Stimulated activated CD8-positive, alpha-beta memory T cell treated with anti-CD3 and anti-CD28 coated beads, Interleukin-15, amount 100 ng/mL, for 48 hours (primary cell): ENCODE measurements at regions not wholly inside any gene's neighbourhood (a gene's known extent, or its start where the extent isn't known, plus 50 kb on each side); places are given as distances from the start of the nearest gene placed in this dataset.

Experiments used
- DNase-seq, 2 donors: peaks; one replicate each; pipeline ENCODE4 v3.0.0-alpha.2; 2020; ENCODE audit warnings: low read depth in 2 of 2

GRCh38 chr22:48554893-48555572, 1272.6 kb downstream of the BRD1 start:
- DNase-seq, result no peak

GRCh38 chr22:48553694-48554308, 1273.9 kb downstream of the BRD1 start:
- no peak for DNase-seq

DNA sequence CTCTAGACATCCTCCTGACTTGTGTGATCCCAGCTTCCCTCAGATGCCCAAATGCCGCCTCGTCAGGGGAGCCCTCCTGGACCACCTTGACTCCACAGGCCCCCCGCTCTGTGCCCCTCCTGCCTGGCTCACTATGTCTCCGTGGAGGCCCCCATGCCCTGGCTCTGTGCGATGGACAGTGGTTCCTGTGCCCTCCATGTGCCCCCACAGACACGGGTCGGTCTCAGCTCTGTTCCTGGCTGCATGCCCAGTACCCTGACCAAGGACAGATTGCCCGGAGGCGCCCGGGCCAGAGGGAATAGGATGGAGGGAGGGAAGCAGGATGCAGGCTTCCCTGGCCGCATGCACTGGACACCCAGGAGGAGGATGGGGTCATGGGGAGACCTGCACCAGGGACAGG, 1274.6 kb downstream of the BRD1 start:
- no peak for DNase-seq

DNA sequence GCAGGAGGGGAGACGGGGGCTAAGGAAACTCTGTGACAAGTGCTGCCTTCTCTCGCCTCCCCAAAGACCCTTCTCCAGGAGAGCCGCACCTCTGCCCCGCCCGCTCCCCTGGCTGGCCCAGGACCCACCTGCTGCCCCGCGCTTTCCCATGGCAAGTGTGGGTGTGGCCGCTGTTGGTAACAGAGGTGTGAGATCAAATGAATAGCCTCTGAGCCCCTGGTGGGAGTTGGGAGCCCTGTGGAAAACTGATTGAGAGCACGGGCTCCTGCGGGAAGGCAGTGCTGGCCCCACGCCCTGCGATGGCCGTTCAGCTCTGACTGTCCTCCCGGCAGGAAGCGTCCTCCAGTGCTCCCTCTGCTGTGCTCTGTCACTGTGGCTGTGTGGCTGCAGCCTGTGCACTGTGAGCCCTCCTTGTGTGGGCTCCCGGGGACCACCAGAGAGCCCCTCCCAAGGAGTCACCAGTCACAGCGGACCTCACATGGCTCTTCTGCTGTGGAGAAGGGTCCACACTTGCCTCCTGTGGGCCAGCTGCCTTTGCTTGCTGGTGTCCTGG, 1275.9 kb downstream of the BRD1 start:
- DNase-seq, result no peak

DNA sequence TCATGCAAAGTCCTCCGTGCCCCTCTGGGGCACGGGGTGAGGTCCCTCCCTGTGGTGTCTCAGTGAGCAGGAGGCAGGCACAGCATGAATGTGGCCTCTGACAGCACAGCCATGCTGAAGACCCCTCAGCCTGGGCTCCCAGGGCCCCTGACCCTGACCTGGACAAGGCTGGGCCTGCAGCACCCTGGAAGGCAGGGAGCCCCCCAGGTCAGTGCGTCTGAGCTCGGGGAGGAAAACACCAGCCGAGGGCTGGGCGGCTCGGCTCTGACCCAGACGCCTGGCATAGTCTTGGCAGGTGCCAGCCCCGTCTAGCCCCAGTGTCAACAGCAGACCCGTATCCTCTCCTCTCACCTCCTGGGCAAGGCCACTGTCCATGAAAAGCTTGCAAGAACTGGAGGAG, 1276.6 kb downstream of the BRD1 start:
- no peak for DNase-seq

DNA sequence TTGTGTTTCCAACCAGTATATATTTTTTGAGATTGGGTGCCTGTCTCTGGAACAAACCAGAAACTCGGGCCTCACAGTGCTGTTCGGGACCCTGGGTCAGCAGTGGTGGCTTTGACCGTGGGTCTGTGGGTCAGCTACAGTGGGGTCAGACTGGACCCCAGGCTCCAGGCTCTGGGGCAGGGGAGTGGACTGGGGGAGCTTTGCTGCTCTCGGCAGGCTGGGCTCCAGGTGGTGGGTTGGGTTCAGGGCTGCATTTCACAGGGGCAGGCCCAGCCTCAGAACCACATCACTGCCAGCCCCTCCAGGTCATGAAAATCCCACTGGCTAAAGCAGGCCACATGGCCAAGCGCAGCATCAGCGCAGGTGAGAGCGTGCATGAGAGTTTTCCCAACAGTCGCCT, 1279.3 kb downstream of the BRD1 start:
- DNase-seq, result no peak

DNA sequence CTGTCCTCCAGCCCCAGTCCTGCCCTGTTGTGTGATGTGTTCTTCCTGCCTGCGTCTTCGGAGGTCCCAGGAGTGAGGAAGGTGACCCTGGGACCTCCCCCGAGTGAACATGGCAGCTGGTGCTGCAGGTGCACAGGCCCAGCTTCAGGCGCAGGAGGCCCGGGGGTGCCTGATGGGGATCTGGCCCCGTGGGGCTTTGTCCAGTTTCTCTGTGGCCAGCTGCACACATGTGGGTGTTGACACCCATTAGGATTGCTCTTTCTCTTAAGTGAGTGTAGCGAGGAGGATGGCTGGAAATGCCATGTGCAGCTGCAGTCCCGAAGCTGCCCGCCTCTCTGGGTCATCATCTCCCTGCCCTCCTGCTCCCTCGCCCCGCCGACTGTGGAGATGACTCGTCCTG, 1279.7 kb downstream of the BRD1 start:
- no peak for DNase-seq

- DNase-seq, result no peak
Measured at GRCh38 chr22:48546653-48547424, 1280.8 kb downstream of the BRD1 start.

- no peak for DNase-seq
Measured at GRCh38 chr22:48545987-48546386, 1281.7 kb downstream of the BRD1 start.

DNA sequence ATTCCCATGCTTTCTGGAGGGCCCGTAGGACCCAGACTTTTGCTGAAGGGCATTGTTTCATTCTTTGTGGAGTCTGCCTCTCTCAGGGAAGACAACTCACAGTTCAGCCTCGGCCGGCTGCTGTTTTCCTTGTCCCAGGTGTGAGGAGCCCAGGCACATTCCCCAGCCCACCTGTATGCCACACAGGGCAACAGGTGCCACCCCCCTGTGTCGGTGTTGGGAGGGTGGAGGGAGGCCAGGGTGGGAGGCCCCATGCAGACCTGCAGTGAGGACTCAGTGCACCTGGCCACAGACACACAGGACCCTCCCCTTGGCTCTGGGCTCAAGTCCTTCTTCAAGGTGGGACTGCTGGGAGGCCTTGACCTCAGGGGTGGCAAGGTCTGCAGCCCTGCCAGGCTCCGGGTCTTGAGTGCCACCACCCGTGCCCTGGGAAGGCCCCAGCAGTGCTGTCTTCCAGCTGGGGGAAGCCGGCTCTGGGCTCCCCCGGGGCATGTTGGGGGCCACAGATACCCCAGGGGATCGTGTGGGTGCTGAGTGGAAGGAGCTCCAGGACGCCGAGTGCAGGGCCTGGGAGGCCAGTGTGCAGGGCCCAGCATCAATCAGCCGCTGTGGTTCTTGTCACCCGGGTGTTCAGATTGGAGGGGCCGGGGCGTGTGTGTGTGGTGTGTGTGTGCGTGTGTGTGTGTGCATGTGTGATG, 1286.1 kb downstream of the BRD1 start:
- DNase-seq, result no peak

GRCh38 chr22:48539261-48539660, 1288.4 kb downstream of the BRD1 start:
- no peak for DNase-seq

GRCh38 chr22:48538291-48538820, 1289.3 kb downstream of the BRD1 start:
- no peak for DNase-seq

GRCh38 chr22:48537343-48537680, 1290.4 kb downstream of the BRD1 start:
- no peak for DNase-seq

DNA sequence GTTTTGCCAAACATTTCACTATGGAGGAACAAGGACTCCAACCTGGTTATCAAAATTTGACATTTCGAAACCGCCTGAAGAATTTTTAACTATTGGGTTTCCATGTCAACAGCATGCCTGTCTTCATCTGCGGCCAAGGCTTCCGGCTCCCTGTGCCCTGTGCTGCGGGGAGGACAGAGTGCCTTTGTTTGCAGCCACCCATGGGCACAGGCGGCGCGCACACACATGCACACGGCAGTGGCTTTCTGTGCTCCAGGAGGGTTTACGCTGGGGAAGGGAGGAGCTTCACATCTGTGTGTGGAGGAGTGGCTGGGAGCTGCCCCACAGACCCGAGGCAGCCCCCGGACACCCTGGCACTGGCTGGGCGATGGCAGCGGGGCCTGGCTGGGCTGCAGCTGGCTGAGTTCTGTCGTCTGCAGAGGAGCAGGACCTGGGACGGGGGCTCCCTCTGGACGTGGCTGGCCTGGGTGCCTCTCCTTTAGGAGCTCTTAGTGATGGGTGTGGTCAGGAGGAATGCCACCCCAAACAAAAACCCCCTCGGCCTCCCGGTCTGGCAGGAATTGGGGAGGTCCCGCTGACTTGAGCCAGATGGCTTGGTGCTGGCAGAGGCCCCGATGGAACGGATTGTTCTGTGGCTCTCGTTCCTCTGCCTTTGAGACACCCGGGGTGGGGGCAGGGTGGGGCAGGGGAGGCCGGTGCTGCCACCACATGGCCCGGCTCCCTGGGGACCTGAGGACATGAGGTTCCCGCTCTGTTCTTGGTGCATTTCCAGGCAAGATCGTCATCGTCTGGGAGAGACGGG, 1290.9 kb downstream of the BRD1 start:
- DNase-seq, result no peak

- no peak for DNase-seq
Measured at GRCh38 chr22:48535868-48536540, 1291.7 kb downstream of the BRD1 start.

DNA sequence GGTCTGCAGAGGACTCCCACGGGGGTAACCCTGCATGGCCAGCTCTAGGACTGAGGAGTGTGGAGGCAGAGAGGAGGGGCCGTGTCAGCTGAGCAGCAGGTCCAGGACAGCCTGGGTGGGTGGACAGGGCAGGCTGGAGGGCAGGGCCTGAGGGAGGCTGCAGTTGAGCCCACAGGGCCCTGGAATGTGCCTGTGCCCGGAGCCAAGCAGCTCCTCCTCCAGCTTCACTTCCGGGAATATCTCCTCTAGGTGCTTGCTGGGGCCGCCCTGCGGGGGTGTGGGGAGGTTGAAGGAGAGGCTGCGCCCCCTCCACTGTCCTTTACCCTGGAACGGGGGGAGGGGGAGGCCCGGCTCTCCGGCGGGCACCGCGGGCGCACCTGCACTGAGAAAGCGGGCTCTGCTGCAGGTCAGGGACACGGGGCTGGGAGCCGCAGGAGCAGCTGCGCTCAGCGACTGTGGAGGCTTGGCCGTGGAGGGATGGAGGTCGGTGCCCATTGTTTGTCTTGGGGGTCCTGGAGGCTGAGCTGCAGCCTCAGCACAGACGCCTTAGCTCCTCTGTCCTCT, 1293.2 kb downstream of the BRD1 start:
- no peak for DNase-seq

GRCh38 chr22:48532986-48533385, 1294.7 kb downstream of the BRD1 start:
- no peak for DNase-seq

- DNase-seq, result no peak
Measured at GRCh38 chr22:48531761-48532435, 1295.8 kb downstream of the BRD1 start.

- no peak for DNase-seq
Measured at GRCh38 chr22:48531108-48531507, 1296.6 kb downstream of the BRD1 start.

DNA sequence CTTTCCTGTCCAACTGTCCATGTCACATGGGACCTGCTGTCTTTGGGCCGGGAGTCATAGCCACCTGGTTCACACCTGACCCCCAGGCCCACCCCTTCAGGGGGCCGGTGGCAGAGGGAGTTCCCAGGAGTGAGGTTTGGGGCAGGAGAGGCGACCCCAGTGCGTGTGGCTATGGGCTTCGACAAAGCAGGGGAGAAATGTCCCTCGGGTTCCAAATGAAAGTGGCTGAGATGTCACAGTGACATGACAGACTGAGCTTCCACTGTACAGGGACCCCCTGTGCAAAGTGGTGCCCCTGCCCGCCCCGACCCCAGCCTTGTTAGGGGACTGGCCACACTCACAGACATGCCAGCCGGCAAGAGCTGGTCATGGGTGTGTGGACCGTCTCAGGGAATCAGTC, 1297.0 kb downstream of the BRD1 start:
- DNase-seq, result no peak
